GM21390 (cell line): ENCODE measurements at regions not wholly inside any gene's neighbourhood (a gene's known extent, or its start where the extent isn't known, plus 50 kb on each side); places are given as distances from the start of the nearest gene placed in this dataset.

Experiments
- ATAC-seq: cut with Tn5 transposase; IDR thresholded peaks from one replicate; pipeline ENCODE4 v1.9.1; 2021; ENCODE audit not compliant: unreplicated experiment

GRCh38 chr5:33281431-33281843 lies 159.3 kb upstream of the TARS1 start:
- no peak for ATAC-seq

GRCh38 chr5:33282157-33282556 lies 158.6 kb upstream of the TARS1 start:
- no peak for ATAC-seq

GRCh38 chr5:33282696-33283095 lies 158.1 kb upstream of the TARS1 start:
- no peak for ATAC-seq

GRCh38 chr5:33283243-33283642 lies 157.5 kb upstream of the TARS1 start:
- ATAC-seq = no peak

- no peak for ATAC-seq
Observed at GRCh38 chr5:33284681-33285080, 156.1 kb upstream of the TARS1 start.

GRCh38 chr5:33287242-33287641 lies 153.5 kb upstream of the TARS1 start:
- ATAC-seq = no peak

- no peak for ATAC-seq
Observed at GRCh38 chr5:33291216-33292000, 149.4 kb upstream of the TARS1 start.

GRCh38 chr5:33297760-33298216 lies 143.0 kb upstream of the TARS1 start:
- ATAC-seq = no peak

GRCh38 chr5:33299621-33300208 lies 141.1 kb upstream of the TARS1 start:
- peak; percentile 27 for ATAC-seq

- peak; percentile 68 for ATAC-seq
Observed at GRCh38 chr5:33300209-33300742, 140.5 kb upstream of the TARS1 start.

- ATAC-seq = no peak
Observed at GRCh38 chr5:33303579-33304095, 137.1 kb upstream of the TARS1 start.

GRCh38 chr5:33304601-33305000 lies 136.2 kb upstream of the TARS1 start:
- no peak for ATAC-seq

- no peak for ATAC-seq
Observed at GRCh38 chr5:33305572-33305971, 135.2 kb upstream of the TARS1 start.

- no peak for ATAC-seq
Observed at GRCh38 chr5:33306758-33307157, 134.0 kb upstream of the TARS1 start.

GRCh38 chr5:33308586-33308985 lies 132.2 kb upstream of the TARS1 start:
- ATAC-seq = no peak

GRCh38 chr5:33309068-33309467 lies 131.7 kb upstream of the TARS1 start:
- ATAC-seq = no peak

GRCh38 chr5:33309536-33310345 lies 131.0 kb upstream of the TARS1 start:
- ATAC-seq = no peak

- ATAC-seq = no peak
Observed at GRCh38 chr5:33310451-33310850, 130.3 kb upstream of the TARS1 start.

- ATAC-seq = no peak
Observed at GRCh38 chr5:33311893-33312292, 128.9 kb upstream of the TARS1 start.

GRCh38 chr5:33312571-33313549 lies 127.9 kb upstream of the TARS1 start:
- ATAC-seq = no peak
